Keratinocyte (primary cell): ENCODE measurements at regions not wholly inside any gene's neighbourhood (a gene's known extent, or its start where the extent isn't known, plus 50 kb on each side); places are given as distances from the start of the nearest gene placed in this dataset.

Experiments used
- CTCF ChIP-seq, 3 experiments: IDR thresholded peaks in 1 of 3; conservative IDR thresholded peaks in 1 of 3; optimal IDR thresholded peaks in 1 of 3; 2 replicates in 2 of 3; 3 replicates in 1 of 3; pipeline versions ENCODE3 to v1.5.1; 2011; ENCODE audit warnings: low read length in 3 of 3, mild to moderate bottlenecking in 3 of 3, moderate library complexity in 2 of 3, control low read depth in 1 of 3, inconsistent platforms in 1 of 3; ENCODE audit not compliant: insufficient read depth in 2 of 3; ENCODE audit errors: extremely low read depth in 1 of 3
- EZH2 ChIP-seq: IDR thresholded peaks from one replicate; pipeline ENCODE4 v1.6.1; 2012; ENCODE audit warnings: inconsistent platforms, mild to moderate bottlenecking, low read length, moderate library complexity

DNA sequence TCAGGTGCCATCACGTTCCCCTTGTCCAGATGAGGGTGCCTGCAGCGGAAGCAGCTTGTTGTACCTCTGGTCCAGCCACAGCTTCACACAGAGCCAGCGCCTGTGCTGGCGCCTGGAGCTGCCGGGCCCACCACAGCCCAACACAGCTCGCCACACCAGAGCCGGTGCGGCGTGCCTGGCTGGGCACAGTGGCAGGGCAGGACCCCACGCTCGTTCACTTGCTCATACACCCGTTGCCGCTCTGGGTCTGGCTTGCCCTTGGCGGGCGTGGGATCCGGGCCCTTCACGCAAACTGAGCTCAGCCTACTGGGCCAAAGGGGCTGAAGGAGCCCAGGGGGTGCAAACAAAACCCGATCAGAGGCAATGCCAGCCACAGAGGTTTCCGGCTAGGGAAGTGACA, 492.5 kb upstream of the MANEA start:
- TF ChIP-seq CTCF (optimal IDR thresholded peaks at IDR 0.05 in 1 of 3, IDR thresholded peaks at IDR 0.05 in 1 of 3, conservative IDR thresholded peaks at IDR 0.05 in 1 of 3; ENCODE audit: extremely low read depth in 1 of 3, insufficient read depth in 2 of 3, low read length in 3 of 3) = no peak
- TF ChIP-seq EZH2 = no peak
